ENCODE measurements at regions not wholly inside any gene's neighbourhood (a gene's known extent, or its start where the extent isn't known, plus 50 kb on each side); places are given as distances from the start of the nearest gene placed in this dataset.

DNA sequence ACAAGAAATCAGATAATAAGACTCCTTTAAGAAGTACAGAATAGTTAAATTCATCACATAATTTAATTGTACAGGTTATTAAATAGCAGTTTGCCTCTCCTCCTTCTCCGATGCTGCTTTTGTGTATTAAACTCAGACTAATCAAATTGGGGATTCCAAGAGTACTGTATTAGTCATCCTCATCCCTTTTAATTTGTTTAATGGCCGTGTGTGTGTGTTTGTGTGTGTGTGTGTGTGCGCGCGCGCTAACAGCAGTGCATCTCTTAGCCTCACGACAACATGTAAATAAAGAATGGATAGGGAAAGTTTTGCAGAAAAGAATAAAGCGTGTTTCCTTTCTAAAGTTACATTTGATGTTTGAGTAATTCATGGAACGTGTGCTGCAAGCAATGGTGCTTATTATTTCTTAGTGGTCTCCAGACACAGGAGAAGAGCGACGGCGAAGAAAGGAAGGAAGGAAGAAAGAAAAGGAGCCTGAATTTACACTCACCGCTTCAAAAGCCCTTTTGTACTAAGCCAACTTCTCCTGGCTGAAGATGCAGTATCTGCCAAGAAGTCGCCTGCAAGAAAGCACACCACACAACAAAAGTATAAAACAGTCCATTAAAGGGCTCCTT is 220.3 kb downstream of the ASCL1 start:
- 42% methylated on average over 14 of the region's 14 CpGs for WGBS (ENCODE audit: low lambda C conversion rate)
- in situ Hi-C loops (cut with HindIII; ENCODE audit: extremely low pct_ligation_motif_present, low pct_unique_long_range_greater_than_20kb) = no loop called here
- TF ChIP-seq CEBPZ (IDR thresholded peaks at IDR 0.05; ENCODE audit: low read length) (no peak), THRA (CRISPR knock-in tag; IDR thresholded peaks at IDR 0.05; ENCODE audit: borderline replicate concordance) (no peak), NR3C1 (CRISPR knock-in tag; IDR thresholded peaks at IDR 0.05) (no peak)

More for the DNA sequence above, 220.3 kb downstream of the ASCL1 start:
- Histone ChIP-seq H3K27me3 (ENCODE audit: control insufficient read depth in 1 of 2, insufficient read depth in 2 of 2, low read length in 2 of 2) (no peaks in the 10 kb centered on the region; a peak in 1 of 5 replicates), H3K4me3 (replicated peaks in 1 of 3; ENCODE audit: insufficient read depth in 1 of 3, low read depth in 2 of 3, low read length in 3 of 3) (no peak overlapping the region), H3K4me1 (ENCODE audit: insufficient read depth, low read length) (no peaks in the 10 kb centered on the region), H3K9ac (ENCODE audit: insufficient read depth, low read depth, low read length) (no peak overlapping the region), H2AFZ (ENCODE audit: low read length) (no peak overlapping the region), H3K36me3 (replicated peaks in 1 of 2; ENCODE audit: control insufficient read depth in 1 of 2, insufficient read depth in 2 of 2, low read length in 2 of 2) (no peaks in the 10 kb centered on the region), H3K4me2 (ENCODE audit: low read depth, low read length) (no peak overlapping the region), H3K79me2 (ENCODE audit: insufficient read depth, low read length) (no peaks in the 10 kb centered on the region), H3K9me3 (ENCODE audit: low read length) (no peaks in the 10 kb centered on the region), H4K20me1 (ENCODE audit: insufficient read depth, low read length) (no peaks in the 10 kb centered on the region), H3K27ac (ENCODE audit: extremely low read length, insufficient read depth, low read length) (no peak overlapping the region)
- CTCF ChIA-PET (ENCODE audit: low intra/inter-chr PET ratio, low total read pairs) = no interaction called here
- intact Hi-C loops (cut with micrococcal nuclease; ENCODE audit: unreplicated experiment) = no loop called here
- POLR2A ChIA-PET = no interaction called here
- no TSS peak for BruUV-seq (replicated peaks)
- ATAC-seq (no peak), FAIRE-seq (no peak), DNase-seq (ENCODE audit: low spot score) (no peak)
